Duodenal mucosa (tissue), 2 donors: ENCODE measurements at regions not wholly inside any gene's neighbourhood (a gene's known extent, or its start where the extent isn't known, plus 50 kb on each side); places are given as distances from the start of the nearest gene placed in this dataset.

Experiments
- H3K27ac ChIP-seq: one replicate; pipeline ENCODE4 v1.7.0; 2013; ENCODE audit warnings: low read depth, low read length
- H3K27me3 ChIP-seq, 2 donors: one replicate each; pipeline ENCODE4 v1.7.0; 2013; ENCODE audit warnings: low read length in 2 of 2, control low read depth in 1 of 2; ENCODE audit not compliant: insufficient read depth in 2 of 2, control insufficient read depth in 1 of 2
- H3K36me3 ChIP-seq, 2 donors: one replicate each; pipeline ENCODE4 v1.7.0; 2013; ENCODE audit warnings: low read length in 2 of 2, control low read depth in 1 of 2; ENCODE audit not compliant: insufficient read depth in 2 of 2, control insufficient read depth in 1 of 2
- H3K4me1 ChIP-seq, 2 donors: one replicate each; pipeline ENCODE4 v1.7.0; 2013; ENCODE audit warnings: low read length in 2 of 2, control low read depth in 1 of 2; ENCODE audit not compliant: insufficient read depth in 2 of 2, control insufficient read depth in 1 of 2
- H3K4me3 ChIP-seq, 2 donors: one replicate each; pipeline ENCODE4 v1.7.0; 2013; ENCODE audit warnings: low read length in 2 of 2, low read depth in 1 of 2
- H3K9ac ChIP-seq, 2 donors: one replicate each; pipeline ENCODE4 v1.7.0; 2013; ENCODE audit warnings: low read length in 2 of 2, low read depth in 1 of 2
- H3K9me3 ChIP-seq, 2 donors: one replicate each; pipeline ENCODE4 v1.7.0; 2013; ENCODE audit warnings: low read length in 2 of 2, control low read depth in 1 of 2; ENCODE audit not compliant: control insufficient read depth in 1 of 2

GRCh38 chr1:98490099-98490498 lies 171.4 kb upstream of the SNX7 start:
- Histone ChIP-seq H3K9ac (no peak overlapping the region), H3K4me3 (no peak overlapping the region), H3K4me1 (no peaks in the 10 kb centered on the region), H3K27ac (no peak overlapping the region), H3K36me3 (no peaks in the 10 kb centered on the region), H3K9me3 (no peaks in the 10 kb centered on the region), H3K27me3 (no peaks in the 10 kb centered on the region)

DNA sequence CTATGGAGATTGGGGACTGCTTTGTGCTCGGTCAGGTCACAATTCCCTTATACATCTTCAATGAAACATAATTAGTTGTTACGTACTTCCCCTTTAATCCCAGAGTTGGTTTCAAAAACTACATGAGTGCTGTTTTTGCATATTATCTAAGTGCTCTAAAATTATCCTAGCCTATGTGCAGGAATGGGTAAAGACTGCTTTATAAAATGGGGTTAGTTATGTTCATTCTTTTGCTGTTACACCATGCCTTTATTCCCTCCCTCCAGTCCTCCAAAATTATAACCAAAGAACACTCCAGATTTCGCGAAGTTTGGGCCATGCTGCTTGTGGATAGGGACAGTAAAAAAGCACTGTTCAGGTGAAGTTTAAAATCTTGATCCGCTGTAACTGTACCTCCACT lies 173.9 kb upstream of the SNX7 start:
- Histone ChIP-seq H3K27me3 (no peaks in the 10 kb centered on the region), H3K4me3 (no peak overlapping the region), H3K4me1 (no peaks in the 10 kb centered on the region), H3K36me3 (no peaks in the 10 kb centered on the region), H3K9me3 (no peaks in the 10 kb centered on the region), H3K9ac (no peak overlapping the region), H3K27ac (no peak overlapping the region)

- no peaks in the 10 kb centered on the region for H3K9me3 ChIP-seq
- no peak overlapping the region for H3K4me3 ChIP-seq
- no peaks in the 10 kb centered on the region for H3K27me3 ChIP-seq
- H3K9ac ChIP-seq = no peak overlapping the region
- H3K27ac ChIP-seq = no peak overlapping the region
- no peaks in the 10 kb centered on the region for H3K4me1 ChIP-seq
- H3K36me3 ChIP-seq = no peaks in the 10 kb centered on the region
Observed at GRCh38 chr1:98482611-98483010, 178.9 kb upstream of the SNX7 start.

DNA sequence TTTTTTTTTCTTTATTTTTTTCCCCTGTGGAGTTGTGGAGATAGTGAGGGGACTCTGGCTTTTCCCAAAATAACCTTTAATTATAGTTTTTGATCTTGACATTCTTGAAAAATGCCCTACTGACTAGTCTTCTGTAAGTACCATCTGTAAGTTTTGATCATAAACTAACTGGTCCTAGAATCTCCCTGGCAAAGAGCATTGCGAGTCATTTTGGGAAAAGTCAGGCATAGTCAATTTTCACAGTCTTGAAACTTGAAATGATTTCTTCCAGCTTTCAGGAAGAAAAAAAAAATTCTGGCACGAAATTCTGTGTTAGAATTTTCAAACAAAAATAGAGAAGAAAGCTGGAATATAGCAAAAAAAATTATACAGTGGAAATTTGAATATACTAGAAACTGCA lies 181.2 kb upstream of the SNX7 start:
- Histone ChIP-seq H3K9me3 (no peaks in the 10 kb centered on the region), H3K4me1 (no peaks in the 10 kb centered on the region), H3K4me3 (no peak overlapping the region), H3K9ac (no peak overlapping the region), H3K36me3 (no peaks in the 10 kb centered on the region), H3K27ac (no peak overlapping the region), H3K27me3 (no peaks in the 10 kb centered on the region)

DNA sequence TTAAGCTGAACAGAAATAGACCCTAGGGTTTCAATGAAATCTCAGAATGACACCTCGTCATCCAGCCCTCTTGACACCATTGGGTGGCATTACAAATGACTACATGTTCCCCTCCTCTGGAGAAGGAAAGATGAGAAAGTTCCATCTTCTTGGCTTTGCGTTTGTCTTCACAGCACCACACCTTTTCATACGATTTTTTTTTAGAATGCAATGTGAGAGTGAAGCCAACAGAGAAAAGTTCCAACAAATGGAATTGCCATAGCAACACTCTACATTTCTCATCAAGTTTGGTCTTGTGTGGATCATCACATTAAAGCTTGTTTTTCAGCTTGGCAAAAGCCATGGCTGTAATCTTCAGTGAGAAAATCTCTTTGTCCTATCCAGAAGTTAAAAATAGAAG lies 183.4 kb upstream of the SNX7 start:
- Histone ChIP-seq H3K9me3 (no peaks in the 10 kb centered on the region), H3K4me1 (no peaks in the 10 kb centered on the region), H3K4me3 (no peak overlapping the region), H3K27me3 (no peaks in the 10 kb centered on the region), H3K36me3 (no peaks in the 10 kb centered on the region), H3K9ac (no peak overlapping the region), H3K27ac (no peak overlapping the region)

DNA sequence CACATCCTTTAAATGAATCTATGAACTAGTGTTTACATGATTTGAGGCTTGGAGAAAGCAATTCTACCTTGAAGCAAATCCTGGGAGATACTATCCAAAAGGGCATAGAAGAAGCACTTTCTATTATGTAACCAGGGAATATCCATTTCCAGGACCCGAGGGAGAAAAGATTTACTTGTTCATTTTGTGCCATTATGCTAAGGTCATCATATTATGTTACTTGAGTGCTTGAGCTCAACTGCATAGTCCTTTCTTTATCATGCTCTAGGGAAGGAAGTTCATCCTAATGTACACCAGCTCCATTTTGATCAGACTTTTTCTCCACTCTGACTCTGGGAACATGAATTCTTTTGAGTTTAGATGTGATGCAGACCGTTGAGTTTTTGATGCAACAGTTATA lies 188.6 kb upstream of the SNX7 start:
- Histone ChIP-seq H3K36me3 (no peaks in the 10 kb centered on the region), H3K9me3 (no peaks in the 10 kb centered on the region), H3K9ac (no peak overlapping the region), H3K27ac (no peak overlapping the region), H3K4me1 (no peaks in the 10 kb centered on the region), H3K27me3 (no peaks in the 10 kb centered on the region), H3K4me3 (no peak overlapping the region)

GRCh38 chr1:98471633-98472032 lies 189.9 kb upstream of the SNX7 start:
- no peaks in the 10 kb centered on the region for H3K27me3 ChIP-seq
- H3K27ac ChIP-seq = no peak overlapping the region
- peaks cover 0 to 5% of the 10 kb centered on the region in 2 donors for H3K4me1 ChIP-seq
- H3K4me3 ChIP-seq = no peak overlapping the region
- H3K36me3 ChIP-seq = no peaks in the 10 kb centered on the region
- H3K9ac ChIP-seq = no peak overlapping the region
- no peaks in the 10 kb centered on the region for H3K9me3 ChIP-seq

- no peak overlapping the region for H3K27ac ChIP-seq
- no peaks in the 10 kb centered on the region for H3K9me3 ChIP-seq
- H3K9ac ChIP-seq = no peak overlapping the region
- H3K36me3 ChIP-seq = no peaks in the 10 kb centered on the region
- H3K4me3 ChIP-seq = no peak overlapping the region
- no peaks in the 10 kb centered on the region for H3K27me3 ChIP-seq
- peaks cover 0 to 5% of the 10 kb centered on the region in 2 donors for H3K4me1 ChIP-seq
Observed at GRCh38 chr1:98468111-98468717, 193.3 kb upstream of the SNX7 start.

GRCh38 chr1:98467586-98467985 lies 193.9 kb upstream of the SNX7 start:
- H3K9ac ChIP-seq = no peak overlapping the region
- H3K36me3 ChIP-seq = no peaks in the 10 kb centered on the region
- H3K27ac ChIP-seq = no peak overlapping the region
- no peaks in the 10 kb centered on the region for H3K27me3 ChIP-seq
- H3K9me3 ChIP-seq = no peaks in the 10 kb centered on the region
- H3K4me3 ChIP-seq = no peak overlapping the region
- H3K4me1 ChIP-seq = peaks cover 0 to 5% of the 10 kb centered on the region in 2 donors

- Histone ChIP-seq H3K4me3 (no peak overlapping the region), H3K9ac (no peak overlapping the region), H3K27ac (no peak overlapping the region), H3K27me3 (no peaks in the 10 kb centered on the region), H3K9me3 (no peaks in the 10 kb centered on the region), H3K36me3 (no peaks in the 10 kb centered on the region), H3K4me1 (peaks cover 0 to 5% of the 10 kb centered on the region in 2 donors)
Observed at GRCh38 chr1:98467122-98467521, 194.4 kb upstream of the SNX7 start.

GRCh38 chr1:98461873-98462385 lies 199.6 kb upstream of the SNX7 start:
- Histone ChIP-seq H3K27ac (no peak overlapping the region), H3K9ac (no peak overlapping the region), H3K9me3 (no peaks in the 10 kb centered on the region), H3K36me3 (no peaks in the 10 kb centered on the region), H3K4me3 (no peak overlapping the region), H3K4me1 (peaks cover 0 to 23% of the 10 kb centered on the region in 2 donors), H3K27me3 (no peaks in the 10 kb centered on the region)
